Ishikawa (cell line): ENCODE measurements at regions not wholly inside any gene's neighbourhood (a gene's known extent, or its start where the extent isn't known, plus 50 kb on each side); places are given as distances from the start of the nearest gene placed in this dataset.

Experiments used
- EP300 ChIP-seq: IDR thresholded peaks from 2 replicates; pipeline ENCODE4 v1.6.1; 2012; ENCODE audit warnings: borderline replicate concordance
- FOXM1 ChIP-seq: IDR thresholded peaks from 2 replicates; pipeline ENCODE4 v1.6.1; 2012; ENCODE audit warnings: low read depth, borderline replicate concordance
- REST ChIP-seq: IDR thresholded peaks from 2 replicates; pipeline ENCODE4 v1.6.1; 2012; ENCODE audit warnings: low read depth, mild to moderate bottlenecking
- TAF1 ChIP-seq: IDR thresholded peaks from 2 replicates; pipeline ENCODE4 v1.6.1; 2012; ENCODE audit warnings: low read depth, mild to moderate bottlenecking

GRCh38 chr5:22918511-22918910, 65.4 kb upstream of the CDH12 start:
- TF ChIP-seq REST (no peak), EP300 (no peak), TAF1 (no peak), FOXM1 (no peak)
